Left renal cortex interstitium (tissue), 4 donors: ENCODE measurements at regions not wholly inside any gene's neighbourhood (a gene's known extent, or its start where the extent isn't known, plus 50 kb on each side); places are given as distances from the start of the nearest gene placed in this dataset.
"Not testable (repeated sequence)": the region's sequence is repeated elsewhere in the genome, so short reads cannot be mapped to it uniquely, and the experiment has no call there.

Experiments used
- DNase-seq, 4 donors: peaks; one replicate each; pipeline ENCODE4 v3.0.0-alpha.2; 2013; ENCODE audit warnings: low read depth in 4 of 4, low spot score in 2 of 4, missing footprints in 1 of 4

DNA sequence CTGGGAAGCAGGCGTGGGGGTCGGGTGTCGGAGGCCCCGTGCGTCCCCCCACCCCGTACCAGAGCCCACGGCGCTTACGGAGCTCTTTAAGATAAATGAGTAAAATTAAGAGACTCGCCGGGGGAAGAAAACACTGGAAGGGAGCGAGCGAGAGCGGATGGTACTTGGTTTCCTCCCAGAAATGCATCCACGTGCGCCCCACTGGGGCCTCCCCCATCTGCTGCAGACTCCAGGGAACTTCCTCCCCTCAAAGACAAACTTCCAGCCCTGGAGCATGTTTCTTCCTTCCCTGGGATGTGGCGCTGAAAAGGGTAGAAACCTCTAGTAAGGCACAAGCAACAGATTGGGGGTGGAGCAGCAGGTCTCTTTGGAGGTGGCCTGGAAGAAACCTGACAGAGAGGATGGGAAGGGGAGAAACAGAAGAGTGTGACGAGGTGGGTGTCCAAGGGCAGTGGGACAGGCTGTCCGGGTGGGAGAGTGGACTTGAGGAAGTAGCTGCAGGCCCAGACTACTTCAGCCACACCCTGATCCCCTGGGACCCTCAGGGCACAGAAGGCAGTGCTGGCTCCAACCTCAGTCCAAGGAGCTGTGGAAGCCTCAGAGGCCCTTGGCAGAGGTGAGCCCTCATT lies 91.2 kb downstream of the TRIM43 start:
- DNase-seq, result not testable (repeated sequence)

DNA sequence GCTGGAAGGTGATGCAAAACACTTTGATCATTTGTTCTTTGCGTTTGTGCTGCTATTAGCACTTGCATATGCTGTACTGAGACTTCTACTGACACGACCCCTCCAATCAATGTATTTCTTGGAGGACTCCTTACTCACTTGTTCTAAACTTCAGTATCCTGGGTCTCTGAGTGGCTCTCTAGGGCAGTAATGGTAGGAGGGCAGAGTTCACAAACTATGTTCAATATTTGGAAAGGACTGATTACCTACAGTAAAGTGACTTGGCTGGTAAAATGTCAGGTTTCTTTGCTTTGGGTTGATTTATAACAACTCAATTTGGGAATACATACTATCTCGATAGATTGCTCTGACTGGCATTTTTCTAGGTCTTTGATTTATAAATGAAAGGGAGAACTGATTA lies 93.7 kb downstream of the TRIM43 start:
- no peak for DNase-seq

- DNase-seq, result not testable (repeated sequence)
Measured at GRCh38 chr2:95686056-95686825, 94.4 kb downstream of the TRIM43 start.

- DNase-seq, result not testable (repeated sequence)
Measured at GRCh38 chr2:95687852-95688251, 96.1 kb downstream of the TRIM43 start.

GRCh38 chr2:95691210-95691609 lies 99.4 kb downstream of the TRIM43 start:
- DNase-seq, result not testable (repeated sequence)

DNA sequence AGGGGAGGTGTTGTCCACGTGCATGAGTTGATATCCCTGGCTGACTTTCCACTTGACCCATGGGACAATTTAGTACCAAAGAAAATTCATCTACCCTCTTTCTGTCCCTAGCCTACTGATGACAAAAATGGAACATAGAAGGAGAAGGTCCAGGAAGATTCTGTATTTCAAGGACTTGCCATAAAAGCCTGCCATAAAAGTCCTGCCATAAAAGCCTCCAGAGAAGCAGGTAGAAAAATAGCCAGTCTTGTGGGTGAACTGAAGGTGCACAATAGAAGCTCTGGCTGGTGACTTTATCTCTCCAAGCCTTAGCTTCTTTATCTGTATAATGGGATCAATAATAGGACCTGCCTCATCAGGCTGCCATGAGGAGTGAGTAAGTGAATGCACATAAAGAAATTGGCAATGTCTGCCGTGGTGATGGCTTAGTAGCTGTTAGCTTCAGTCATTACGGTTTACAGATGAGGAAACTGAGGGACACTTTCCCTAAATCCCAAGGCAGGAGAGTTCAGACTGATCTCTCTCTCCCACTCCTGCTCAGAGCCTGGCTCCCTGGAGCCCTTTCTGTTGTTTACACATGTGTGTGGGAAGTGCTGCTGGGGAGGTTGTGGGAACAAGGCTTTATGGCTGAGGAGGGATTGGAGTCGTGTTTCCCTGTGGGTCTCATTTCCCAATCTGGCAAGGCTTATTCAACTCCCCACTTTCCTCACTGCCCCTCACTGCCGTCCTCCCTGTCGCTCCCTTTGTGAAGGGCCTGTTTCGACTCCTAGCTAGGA lies 101.5 kb downstream of the TRIM43 start:
- not testable (repeated sequence) for DNase-seq

DNA sequence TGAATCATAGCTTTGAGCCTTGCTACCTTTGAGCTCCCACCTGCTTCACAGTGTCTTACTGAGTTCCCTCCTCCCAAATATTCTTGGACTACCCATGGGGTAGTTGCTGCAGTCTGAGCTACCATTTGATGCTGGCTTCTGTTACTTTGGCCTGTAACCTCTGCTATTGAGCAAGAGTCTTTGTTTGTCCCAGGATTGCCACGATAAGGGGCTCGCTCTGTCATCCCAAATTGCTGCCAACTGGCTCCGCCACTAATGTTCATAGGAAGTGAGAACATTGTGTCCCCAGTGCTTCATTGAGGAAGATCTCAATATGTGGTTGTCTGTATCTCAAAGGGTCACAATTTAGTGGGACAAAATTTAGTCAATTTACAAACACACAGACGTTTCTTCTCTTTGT lies 103.8 kb downstream of the TRIM43 start:
- no peak for DNase-seq

DNA sequence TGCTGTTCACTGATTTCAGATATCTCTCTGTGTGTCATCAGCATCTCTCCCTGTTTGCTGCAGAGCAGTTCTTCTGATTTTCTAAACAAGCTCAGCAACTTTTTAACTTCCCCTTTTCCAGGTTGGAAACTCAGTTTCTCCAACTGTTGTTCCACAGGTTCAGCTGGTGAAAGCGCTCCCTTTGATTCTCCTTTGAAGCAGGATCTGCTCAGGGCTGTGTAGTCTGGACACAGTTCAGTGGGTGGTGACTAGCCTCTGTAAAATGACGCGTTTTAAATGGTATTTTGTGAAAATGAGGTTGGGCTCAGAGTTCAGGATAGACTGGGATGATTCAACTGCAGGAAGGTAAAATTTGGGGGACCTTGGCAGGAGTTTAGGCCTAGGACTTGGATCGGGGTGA lies 106.3 kb downstream of the TRIM43 start:
- DNase-seq, result no peak

GRCh38 chr2:95699201-95700184 lies 107.7 kb downstream of the TRIM43 start:
- not testable (repeated sequence) for DNase-seq

- DNase-seq, result no peak
Measured at GRCh38 chr2:95700519-95700918, 108.7 kb downstream of the TRIM43 start.

DNA sequence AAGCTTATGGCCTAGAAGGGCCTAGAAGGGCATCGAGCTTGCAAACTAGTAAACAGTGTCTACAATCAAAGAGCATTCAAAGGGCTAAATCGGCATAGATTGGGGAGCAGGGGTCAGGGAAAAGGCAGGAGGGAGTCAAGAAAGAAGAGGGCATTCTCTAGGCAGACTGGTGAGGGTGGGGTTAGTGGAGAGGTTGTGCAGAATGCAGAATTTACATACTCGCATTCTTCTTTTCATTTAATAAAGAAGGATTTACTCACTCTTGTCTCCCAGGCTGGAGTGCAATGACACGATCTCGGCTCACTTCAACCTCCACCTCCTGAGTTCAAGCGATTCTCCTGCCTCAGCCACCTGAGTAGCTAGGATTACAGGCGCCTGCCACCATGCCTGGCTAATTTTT lies 110.7 kb downstream of the TRIM43 start:
- DNase-seq, result no peak

GRCh38 chr2:95707161-95707560 lies 115.4 kb downstream of the TRIM43 start:
- not testable (repeated sequence) for DNase-seq

DNA sequence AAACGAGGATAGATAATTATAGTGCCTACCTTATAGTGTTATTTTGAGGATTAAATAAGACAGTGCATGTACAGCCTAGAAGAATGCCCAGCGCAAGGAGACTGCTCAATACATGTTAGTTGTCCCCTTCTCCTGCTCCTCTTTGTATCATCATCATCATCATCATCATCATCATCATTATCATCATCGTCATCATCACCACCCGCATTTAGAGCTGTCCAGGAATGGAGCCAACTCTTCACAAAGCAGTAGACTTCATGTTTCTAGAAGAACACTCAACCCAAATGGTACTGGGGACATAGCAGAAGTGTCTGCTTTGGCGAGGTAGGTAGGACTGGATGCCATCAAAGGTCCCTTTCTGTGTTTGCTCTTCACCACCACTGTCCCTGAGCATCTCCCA lies 116.0 kb downstream of the TRIM43 start:
- no peak for DNase-seq

- DNase-seq, result no peak
Measured at GRCh38 chr2:95709831-95710230, 118.0 kb downstream of the TRIM43 start.

DNA sequence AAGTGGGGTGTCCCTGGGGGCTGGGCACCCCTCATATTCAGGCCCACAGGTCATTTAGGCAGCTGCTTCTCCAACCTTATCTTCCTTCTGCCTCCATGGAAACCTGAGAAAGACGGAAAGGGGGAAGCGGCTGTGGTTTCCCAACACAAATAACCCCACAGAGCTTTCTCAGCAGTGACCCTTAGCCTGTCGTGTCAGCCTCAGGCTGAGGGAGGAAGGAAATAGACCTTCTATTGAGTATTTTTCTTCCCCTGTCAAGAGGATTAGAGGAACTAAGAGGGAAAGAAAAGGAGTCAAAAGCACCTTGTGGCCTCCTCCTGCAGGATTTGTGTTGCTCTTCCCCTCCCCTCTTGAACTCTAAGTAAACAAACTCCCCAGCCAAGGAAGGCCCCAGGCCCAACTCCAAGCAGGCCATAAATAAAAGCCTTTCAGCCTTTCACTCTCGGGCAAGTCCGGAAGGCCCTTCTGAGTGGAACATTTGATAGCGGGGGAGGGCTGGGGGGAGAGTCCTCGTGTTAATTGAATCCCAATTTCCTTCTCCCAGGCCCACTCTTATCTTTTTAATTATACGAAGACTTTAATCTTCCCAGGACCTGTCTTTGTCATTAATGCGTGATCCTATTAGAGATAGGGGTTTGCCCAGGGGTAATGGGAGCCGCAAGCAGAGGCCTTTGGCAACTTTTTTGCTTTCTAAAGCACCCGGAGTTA lies 121.8 kb downstream of the TRIM43 start:
- peak in 1 of 4 donors; percentile 55 for DNase-seq

GRCh38 chr2:95714398-95714797 lies 122.6 kb downstream of the TRIM43 start:
- DNase-seq, result not testable (repeated sequence)

GRCh38 chr2:95719473-95720060 lies 127.8 kb downstream of the TRIM43 start:
- no peak for DNase-seq

- DNase-seq, result no peak
Measured at GRCh38 chr2:95721726-95722125, 129.9 kb downstream of the TRIM43 start.

- no peak for DNase-seq
Measured at GRCh38 chr2:95722131-95722697, 130.4 kb downstream of the TRIM43 start.
